Neutrophil (primary cell): ENCODE measurements at regions not wholly inside any gene's neighbourhood (a gene's known extent, or its start where the extent isn't known, plus 50 kb on each side); places are given as distances from the start of the nearest gene placed in this dataset.
A peak's percentile ranks its signal among the peaks of the same experiment; 100 is the strongest.

Experiments
- H3K27ac ChIP-seq: fragments of 200-600 bp; sonication (generic); 2 replicates; pipeline ENCODE4 v1.5.1; 2016; ENCODE audit warnings: mild to moderate bottlenecking, moderate library complexity
- H3K27me3 ChIP-seq: fragments of 200-600 bp; sonication (generic); 2 replicates; pipeline ENCODE4 v1.6.0; 2016; ENCODE audit warnings: mild to moderate bottlenecking
- H3K36me3 ChIP-seq: fragments of 200-600 bp; sonication (generic); 2 replicates; pipeline ENCODE4 v1.5.1; 2017
- H3K4me1 ChIP-seq, 2 experiments: fragments of 200-600 bp in 1 of 2; sonication (generic) in 1 of 2; 1 replicate in 1 of 2; 2 replicates in 1 of 2; pipeline versions ENCODE4 v1.5.1 to v1.6.1; 2013 to 2016; ENCODE audit warnings: low read depth in 1 of 2, low read length in 1 of 2, mild to moderate bottlenecking in 1 of 2, moderate library complexity in 1 of 2; ENCODE audit not compliant: control insufficient read depth in 1 of 2, insufficient read depth in 1 of 2
- H3K4me3 ChIP-seq, 2 experiments: fragments of 200-600 bp in 1 of 2; sonication (generic) in 1 of 2; 1 replicate in 1 of 2; 2 replicates in 1 of 2; pipeline ENCODE4 v1.5.1; 2013 to 2016; ENCODE audit warnings: low read depth in 1 of 2, low read length in 1 of 2, mild to moderate bottlenecking in 1 of 2, moderate library complexity in 1 of 2
- H3K9me3 ChIP-seq: fragments of 200-600 bp; sonication (generic); 2 replicates; pipeline ENCODE4 v1.5.1; 2016
- TF ChIP-seq, protein P1 (sequence below): fragments of 200-600 bp; sonication (generic); IDR thresholded peaks from 2 replicates; pipeline ENCODE4 v1.5.1; 2016; ENCODE audit warnings: antibody characterized with exemption

DNA sequence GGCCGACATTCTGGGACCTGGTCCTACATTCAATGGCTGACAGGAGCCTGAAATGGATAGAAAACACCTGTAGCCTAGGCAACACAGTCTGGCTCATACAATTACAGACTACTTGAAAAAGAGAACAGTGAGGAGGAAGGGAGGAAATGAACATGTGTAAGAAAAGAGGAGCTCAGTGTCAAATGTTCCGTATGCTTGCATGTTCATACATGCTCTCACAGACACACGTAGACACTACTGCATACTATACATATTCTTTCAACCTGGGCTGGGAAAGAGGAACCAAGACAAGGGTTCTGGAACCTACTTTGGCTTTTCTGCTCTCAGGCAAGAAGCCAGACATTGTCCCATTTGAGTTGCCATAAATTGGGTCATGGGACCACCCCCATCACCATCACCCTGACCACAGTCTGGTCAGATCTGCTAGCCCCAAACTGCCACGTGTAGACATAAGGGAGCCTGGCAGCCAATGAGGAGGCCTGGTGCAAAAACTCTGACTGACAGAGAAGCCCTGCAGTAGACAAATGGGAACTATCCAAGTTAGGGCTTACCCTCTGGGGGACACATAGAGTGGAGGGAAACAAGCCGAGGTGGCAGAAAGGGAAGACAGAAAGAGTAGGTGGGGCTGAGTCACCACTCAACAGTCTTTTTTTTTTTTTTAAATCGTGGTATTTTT, 310.0 kb downstream of the SHQ1 start:
- Histone ChIP-seq H3K4me3 (no peak overlapping the region), H3K36me3 (no peaks in the 10 kb centered on the region), H3K27ac (no peak overlapping the region), H3K27me3 (no peaks in the 10 kb centered on the region), H3K9me3 (no peaks in the 10 kb centered on the region), H3K4me1 (peaks cover 11 to 14% of the 10 kb centered on the region in 2 experiments)
- TF ChIP-seq, protein P1, sequence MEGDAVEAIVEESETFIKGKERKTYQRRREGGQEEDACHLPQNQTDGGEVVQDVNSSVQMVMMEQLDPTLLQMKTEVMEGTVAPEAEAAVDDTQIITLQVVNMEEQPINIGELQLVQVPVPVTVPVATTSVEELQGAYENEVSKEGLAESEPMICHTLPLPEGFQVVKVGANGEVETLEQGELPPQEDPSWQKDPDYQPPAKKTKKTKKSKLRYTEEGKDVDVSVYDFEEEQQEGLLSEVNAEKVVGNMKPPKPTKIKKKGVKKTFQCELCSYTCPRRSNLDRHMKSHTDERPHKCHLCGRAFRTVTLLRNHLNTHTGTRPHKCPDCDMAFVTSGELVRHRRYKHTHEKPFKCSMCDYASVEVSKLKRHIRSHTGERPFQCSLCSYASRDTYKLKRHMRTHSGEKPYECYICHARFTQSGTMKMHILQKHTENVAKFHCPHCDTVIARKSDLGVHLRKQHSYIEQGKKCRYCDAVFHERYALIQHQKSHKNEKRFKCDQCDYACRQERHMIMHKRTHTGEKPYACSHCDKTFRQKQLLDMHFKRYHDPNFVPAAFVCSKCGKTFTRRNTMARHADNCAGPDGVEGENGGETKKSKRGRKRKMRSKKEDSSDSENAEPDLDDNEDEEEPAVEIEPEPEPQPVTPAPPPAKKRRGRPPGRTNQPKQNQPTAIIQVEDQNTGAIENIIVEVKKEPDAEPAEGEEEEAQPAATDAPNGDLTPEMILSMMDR: no peak

DNA sequence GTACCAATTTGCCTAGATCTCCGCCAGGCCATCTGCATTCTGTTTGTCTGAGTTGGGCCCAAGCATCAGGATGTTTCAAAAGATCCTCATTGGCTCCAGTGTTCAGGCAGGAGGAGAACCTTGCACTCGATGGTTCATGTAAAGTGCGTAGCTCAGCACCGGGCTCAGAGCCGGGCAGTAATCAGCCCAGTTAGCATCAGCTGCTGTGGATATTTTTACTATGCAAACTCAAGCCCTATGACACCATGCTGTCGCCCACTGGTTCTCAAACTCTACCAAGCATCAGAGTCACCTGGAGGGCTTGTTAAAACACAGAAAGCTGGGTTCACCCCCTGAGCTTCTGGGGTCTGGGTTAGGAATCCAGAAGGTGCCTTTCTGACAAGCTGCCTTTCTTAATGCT, 310.8 kb downstream of the SHQ1 start:
- Histone ChIP-seq H3K4me3 (no peak overlapping the region), H3K36me3 (no peaks in the 10 kb centered on the region), H3K27me3 (no peaks in the 10 kb centered on the region), H3K4me1 (peaks cover 5 to 8% of the 10 kb centered on the region in 2 experiments), H3K9me3 (no peaks in the 10 kb centered on the region), H3K27ac (no peak overlapping the region)
- TF ChIP-seq, protein P1: no peak

DNA sequence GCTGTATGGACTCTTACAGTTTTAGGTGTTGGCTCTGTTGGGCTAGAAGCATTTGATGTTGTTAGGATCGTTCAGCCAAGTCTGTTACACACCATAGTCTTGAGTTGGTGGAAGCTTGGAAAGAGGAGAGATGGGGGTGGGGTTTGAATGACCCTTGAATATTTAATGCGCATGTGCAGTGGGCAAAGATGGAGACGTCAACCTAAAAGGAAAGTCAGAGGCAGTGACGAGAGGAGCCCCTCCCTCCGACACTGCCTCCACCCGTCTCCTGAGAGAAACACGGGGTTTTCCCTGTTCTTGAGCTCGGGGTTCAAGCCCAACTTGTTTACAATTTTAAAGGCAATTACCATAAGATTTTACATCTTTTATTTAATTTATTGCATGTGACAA, 311.4 kb downstream of the SHQ1 start:
- no peaks in the 10 kb centered on the region for H3K36me3 ChIP-seq
- TF ChIP-seq, protein P1: no peak

DNA sequence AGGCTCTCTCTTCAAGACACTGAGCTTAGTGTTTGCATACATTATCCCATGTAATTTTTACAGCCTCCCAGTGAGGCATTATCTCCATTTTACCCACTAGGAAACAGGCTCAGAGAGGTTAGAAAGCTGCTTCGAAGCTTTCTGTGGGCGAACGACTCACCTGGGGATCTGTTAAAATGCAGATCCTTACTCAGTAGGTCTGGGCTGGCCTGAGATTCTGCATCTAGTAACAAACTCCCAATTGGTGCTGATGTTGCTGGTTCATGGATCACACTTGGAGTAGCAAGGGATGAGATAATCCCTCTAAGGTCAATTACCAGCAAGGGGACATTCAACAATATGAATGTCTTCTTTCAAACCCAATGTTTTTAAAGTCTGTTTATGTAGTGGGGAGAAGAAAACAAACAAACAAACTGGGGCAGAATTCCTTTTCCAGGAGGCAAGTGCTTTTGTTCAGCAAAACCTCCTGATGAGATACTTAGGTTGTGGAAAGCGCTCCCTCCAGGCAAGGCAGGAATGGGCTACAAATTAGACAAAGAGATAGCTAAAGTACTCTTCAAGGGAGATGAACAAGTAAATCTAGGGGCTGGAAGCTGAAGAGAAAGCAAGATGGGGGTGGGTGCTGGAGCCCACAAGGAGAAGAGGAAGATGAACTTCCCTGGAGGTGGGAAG, 311.9 kb downstream of the SHQ1 start:
- TF ChIP-seq, protein P1: no peak
- no peaks in the 10 kb centered on the region for H3K36me3 ChIP-seq
- H3K4me1 ChIP-seq: peaks cover 5 to 7% of the 10 kb centered on the region in 2 experiments
- H3K4me3 ChIP-seq: no peak overlapping the region
- peak overlapping the region; percentile 21 for H3K27ac ChIP-seq
- H3K27me3 ChIP-seq: no peaks in the 10 kb centered on the region
- H3K9me3 ChIP-seq: no peaks in the 10 kb centered on the region

More for the DNA sequence above, 311.4 kb downstream of the SHQ1 start:
- Histone ChIP-seq H3K27ac (no peak overlapping the region), H3K4me3 (no peak overlapping the region), H3K9me3 (no peaks in the 10 kb centered on the region), H3K4me1 (peaks cover 5 to 7% of the 10 kb centered on the region in 2 experiments), H3K27me3 (no peaks in the 10 kb centered on the region)

DNA sequence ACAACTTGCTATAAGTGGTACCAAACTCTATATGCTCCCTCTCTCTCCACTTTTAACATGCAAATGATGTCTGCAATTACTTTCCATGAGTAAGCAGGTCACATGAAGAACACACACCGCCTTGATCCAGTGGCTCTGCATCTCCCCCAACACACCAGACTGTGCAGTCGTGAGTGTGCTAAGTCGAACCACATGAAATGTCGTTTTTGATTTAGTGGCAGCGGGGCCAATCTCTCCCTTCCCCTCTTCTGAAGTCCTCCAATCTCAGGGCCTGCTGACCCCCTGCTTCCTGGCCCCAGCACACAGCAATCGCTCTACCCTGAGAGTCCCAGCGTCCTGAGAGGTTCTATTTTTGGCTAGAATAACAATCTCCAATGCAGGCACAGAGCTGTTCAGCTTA, 312.5 kb downstream of the SHQ1 start:
- TF ChIP-seq, protein P1: no peak

More for the DNA sequence above, 312.5 kb downstream of the SHQ1 start:
- Histone ChIP-seq H3K9me3 (no peaks in the 10 kb centered on the region), H3K27me3 (no peaks in the 10 kb centered on the region), H3K27ac (peak overlapping the region; percentile 21), H3K36me3 (no peaks in the 10 kb centered on the region), H3K4me1 (peaks cover 5 to 7% of the 10 kb centered on the region in 2 experiments), H3K4me3 (no peak overlapping the region)
